Activated T-helper 2 cell treated with anti-CD3 and anti-CD28 coated beads, Interferon-gamma antibody, Interleukin-2, Interleukin-4, amounts not matched to agents 10 μg/mL and 5 μg/mL and 100 μg/mL, durations not matched to agents 14 hours and 24 hours and 36 hours (primary cell): ENCODE measurements at regions not wholly inside any gene's neighbourhood (a gene's known extent, or its start where the extent isn't known, plus 50 kb on each side); places are given as distances from the start of the nearest gene placed in this dataset.

ENCODE experiments used
- DNase-seq: peaks from one replicate; pipeline ENCODE4 v3.0.0; 2021; ENCODE audit warnings: low spot score
- H3K27ac Mint-ChIP-seq: one replicate; pipeline ENCODE4 v1.8.0; 2021; ENCODE audit warnings: mixed read lengths
- H3K27me3 Mint-ChIP-seq: one replicate; pipeline ENCODE4 v1.8.0; 2021; ENCODE audit warnings: low read depth, mixed read lengths
- H3K36me3 Mint-ChIP-seq: one replicate; pipeline ENCODE4 v1.8.0; 2021; ENCODE audit warnings: low read depth, mixed read lengths
- H3K4me1 Mint-ChIP-seq: one replicate; pipeline ENCODE4 v1.8.0; 2021; ENCODE audit warnings: low read depth, mixed read lengths
- H3K4me3 Mint-ChIP-seq: one replicate; pipeline ENCODE4 v1.8.0; 2021; ENCODE audit warnings: low read depth, mild to moderate bottlenecking, moderate library complexity, mixed read lengths
- H3K9me3 Mint-ChIP-seq: one replicate; pipeline ENCODE4 v1.8.0; 2021; ENCODE audit warnings: mixed read lengths
- intact Hi-C: fragments of 100-400 bp; cut with micrococcal nuclease; formaldehyde crosslinking; loops from one replicate; pipeline ENCODE4 v1.15.1; 2023

DNA sequence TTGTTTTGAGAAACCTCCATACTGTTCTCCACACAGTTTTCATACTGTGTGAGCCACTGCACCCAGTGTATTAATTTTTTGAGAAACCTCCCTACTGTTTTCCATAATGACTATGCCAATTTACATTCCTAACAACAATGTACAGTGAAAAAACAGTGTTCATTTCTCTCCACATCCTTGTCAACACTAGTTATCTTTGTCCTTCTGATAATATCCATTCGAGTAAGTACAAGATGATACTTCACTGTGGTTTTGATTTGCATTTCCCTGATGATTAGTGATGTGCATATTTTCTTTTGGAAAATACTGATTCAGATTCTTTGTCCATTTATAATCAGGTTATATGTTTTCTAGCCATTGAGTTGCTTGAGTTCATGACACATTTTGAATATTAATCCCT lies 462.0 kb downstream of the CDH11 start:
- no peak overlapping the region for H3K4me3 Mint-ChIP-seq

DNA sequence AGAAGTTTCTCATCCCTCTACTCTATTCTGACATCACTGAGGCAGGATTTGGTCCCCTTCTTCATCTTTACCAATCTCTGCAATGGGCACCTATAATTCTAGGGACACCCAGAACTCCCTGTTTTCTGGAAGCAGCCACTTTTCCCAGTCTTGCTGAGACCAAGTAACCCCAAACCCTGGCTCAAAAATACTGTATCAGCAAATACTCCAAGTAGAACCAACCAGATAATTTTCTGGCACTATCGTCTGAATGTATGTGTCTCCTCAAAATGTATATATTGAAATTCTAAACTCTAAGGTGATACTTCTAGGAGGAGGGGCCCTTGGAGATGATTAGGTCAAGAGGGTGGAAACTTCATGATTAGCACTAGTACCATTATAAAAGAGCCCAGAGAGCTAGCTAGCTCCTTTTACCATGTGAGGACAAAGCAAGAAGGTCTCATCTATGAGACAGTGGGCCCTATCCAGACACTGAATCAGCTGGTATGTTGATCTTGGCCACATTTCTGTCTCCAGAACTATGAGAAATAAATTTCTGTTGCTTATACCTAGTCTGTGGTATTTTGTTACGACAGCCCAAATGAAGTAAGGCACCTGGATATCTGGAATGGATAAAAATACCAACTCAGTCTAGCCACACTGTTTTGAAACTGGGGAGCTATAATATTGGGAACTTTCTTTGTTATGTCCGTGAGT lies 464.4 kb downstream of the CDH11 start:
- intact Hi-C loops = no loop called here
- Mint-ChIP-seq H3K4me3 (no peak overlapping the region), H3K4me1 (no peaks in the 10 kb centered on the region), H3K9me3 (peaks cover 54% of the 10 kb centered on the region), H3K36me3 (no peaks in the 10 kb centered on the region), H3K27ac (no peak overlapping the region), H3K27me3 (no peaks in the 10 kb centered on the region)
- DNase-seq = no peak

More for the DNA sequence above, 462.0 kb downstream of the CDH11 start:
- no peak for DNase-seq
- intact Hi-C loops = no loop called here
- Mint-ChIP-seq H3K36me3 (no peaks in the 10 kb centered on the region), H3K4me1 (no peaks in the 10 kb centered on the region), H3K27ac (no peak overlapping the region), H3K27me3 (no peaks in the 10 kb centered on the region), H3K9me3 (peaks cover 47% of the 10 kb centered on the region)

DNA sequence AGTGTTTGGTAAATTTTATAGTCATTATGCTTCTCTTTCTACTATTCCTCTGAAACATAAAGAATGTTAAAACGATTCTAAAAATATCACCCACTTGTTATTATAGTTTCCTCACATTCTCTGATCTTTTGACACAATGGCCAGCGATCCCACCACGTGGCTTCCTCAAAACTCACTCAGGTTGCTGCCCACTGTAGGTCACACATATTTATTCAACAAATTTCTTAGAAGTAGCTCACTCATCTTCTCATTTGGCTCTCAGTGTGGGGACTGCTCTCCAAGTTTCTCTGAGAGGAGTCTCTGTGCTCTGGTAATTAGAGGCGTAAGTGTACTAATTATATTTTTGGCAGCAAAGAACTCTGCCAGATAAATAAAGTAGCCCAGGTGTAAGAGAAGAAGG lies 465.4 kb downstream of the CDH11 start:
- no peak for DNase-seq
- H3K27ac Mint-ChIP-seq = no peak overlapping the region
- peaks cover 62% of the 10 kb centered on the region for H3K9me3 Mint-ChIP-seq
- intact Hi-C loops = no loop called here
- H3K4me1 Mint-ChIP-seq = no peaks in the 10 kb centered on the region
- H3K27me3 Mint-ChIP-seq = no peaks in the 10 kb centered on the region
- H3K36me3 Mint-ChIP-seq = no peaks in the 10 kb centered on the region
- no peak overlapping the region for H3K4me3 Mint-ChIP-seq

DNA sequence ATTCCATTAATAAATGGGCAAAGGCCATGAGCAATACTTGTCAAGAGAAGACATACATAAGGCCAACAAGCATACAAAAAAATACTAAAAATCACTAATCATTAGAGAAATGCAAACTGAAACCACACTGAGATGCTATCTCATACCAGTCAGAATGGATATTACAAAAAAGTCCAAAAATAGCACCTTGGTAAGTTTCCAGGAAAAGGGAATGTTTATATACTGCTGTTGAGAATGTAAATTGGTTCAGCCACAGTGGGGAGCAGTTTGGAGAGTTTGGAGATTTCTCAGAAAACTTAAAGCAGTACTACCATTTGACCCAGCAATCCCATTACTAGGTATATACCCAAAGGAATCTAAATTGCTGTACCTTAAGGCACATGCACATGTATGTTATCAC lies 467.7 kb downstream of the CDH11 start:
- no peak for DNase-seq
- Mint-ChIP-seq H3K4me3 (no peak overlapping the region), H3K27me3 (no peaks in the 10 kb centered on the region), H3K27ac (no peak overlapping the region), H3K9me3 (peaks cover 74% of the 10 kb centered on the region), H3K4me1 (no peaks in the 10 kb centered on the region), H3K36me3 (no peaks in the 10 kb centered on the region)
- intact Hi-C loops = no loop called here

DNA sequence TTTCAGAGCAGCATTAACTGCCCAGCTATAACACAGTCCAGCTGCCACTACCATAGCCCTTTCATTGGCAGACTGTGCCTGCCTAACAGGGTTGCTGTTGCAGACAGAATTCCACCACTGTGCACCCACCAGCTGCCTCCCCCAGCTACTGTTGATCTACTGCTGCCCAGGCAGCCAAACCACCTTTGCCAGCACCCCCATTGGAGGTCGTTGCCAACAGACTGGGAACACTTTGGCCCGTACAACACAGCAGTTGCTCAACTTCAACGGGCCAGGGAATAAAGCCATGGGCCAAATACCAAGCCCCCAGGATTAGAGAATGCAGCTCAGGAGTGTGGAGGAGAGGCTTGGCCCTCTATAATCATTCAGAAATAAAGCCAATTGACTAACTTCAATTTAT lies 473.6 kb downstream of the CDH11 start:
- Mint-ChIP-seq H3K4me3 (no peak overlapping the region), H3K36me3 (no peaks in the 10 kb centered on the region), H3K27ac (no peak overlapping the region), H3K27me3 (no peaks in the 10 kb centered on the region), H3K4me1 (no peaks in the 10 kb centered on the region), H3K9me3 (peaks cover 59% of the 10 kb centered on the region)
- intact Hi-C loops = no loop called here
- no peak for DNase-seq

DNA sequence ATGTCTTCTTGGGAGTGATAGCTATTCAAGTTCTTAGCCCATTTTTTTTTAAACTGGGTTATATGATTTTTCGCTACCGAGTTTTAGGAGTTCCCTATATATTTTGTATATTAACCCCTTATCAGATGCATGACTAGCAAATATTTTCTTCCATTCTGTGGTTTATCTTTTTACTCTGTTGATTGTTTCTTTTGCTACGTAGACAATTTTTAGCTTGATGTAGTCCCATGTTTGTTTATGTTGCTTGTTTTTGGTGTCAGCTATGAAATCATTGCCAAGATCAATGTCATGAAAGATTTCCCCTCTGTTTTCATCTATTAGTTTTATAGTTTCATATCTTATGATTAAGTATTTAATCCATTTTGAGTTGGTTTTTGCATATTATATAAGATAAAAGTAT lies 480.5 kb downstream of the CDH11 start:
- H3K27ac Mint-ChIP-seq = no peak overlapping the region
- H3K4me1 Mint-ChIP-seq = no peaks in the 10 kb centered on the region
- H3K4me3 Mint-ChIP-seq = no peak overlapping the region
- no peak for DNase-seq
- H3K36me3 Mint-ChIP-seq = no peaks in the 10 kb centered on the region
- peaks cover 26% of the 10 kb centered on the region for H3K9me3 Mint-ChIP-seq
- intact Hi-C loops = no loop called here
- no peaks in the 10 kb centered on the region for H3K27me3 Mint-ChIP-seq

DNA sequence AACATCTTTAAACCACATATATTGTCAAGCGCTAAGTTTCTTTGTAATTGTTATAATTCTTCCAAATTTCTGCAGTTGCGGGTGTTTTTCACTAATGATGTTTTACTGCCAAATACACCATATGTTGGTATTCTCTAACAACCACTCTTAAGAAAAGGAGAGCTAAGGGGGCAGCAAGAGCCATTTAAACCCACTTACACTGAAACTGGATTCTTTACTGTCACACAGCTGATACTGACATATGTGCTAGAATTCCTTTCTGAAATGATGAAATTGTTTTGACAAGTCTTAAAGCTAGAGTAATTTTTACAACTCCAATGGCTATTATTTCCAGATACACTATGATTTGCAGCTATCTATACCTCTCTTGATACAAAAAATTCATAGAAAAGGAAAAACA lies 483.1 kb downstream of the CDH11 start:
- H3K36me3 Mint-ChIP-seq = no peaks in the 10 kb centered on the region
- no peaks in the 10 kb centered on the region for H3K27me3 Mint-ChIP-seq
- no peak overlapping the region for H3K27ac Mint-ChIP-seq
- no peaks in the 10 kb centered on the region for H3K4me1 Mint-ChIP-seq
- intact Hi-C loops = no loop called here
- no peak for DNase-seq
- no peak overlapping the region for H3K4me3 Mint-ChIP-seq
- H3K9me3 Mint-ChIP-seq = peaks cover 12% of the 10 kb centered on the region

DNA sequence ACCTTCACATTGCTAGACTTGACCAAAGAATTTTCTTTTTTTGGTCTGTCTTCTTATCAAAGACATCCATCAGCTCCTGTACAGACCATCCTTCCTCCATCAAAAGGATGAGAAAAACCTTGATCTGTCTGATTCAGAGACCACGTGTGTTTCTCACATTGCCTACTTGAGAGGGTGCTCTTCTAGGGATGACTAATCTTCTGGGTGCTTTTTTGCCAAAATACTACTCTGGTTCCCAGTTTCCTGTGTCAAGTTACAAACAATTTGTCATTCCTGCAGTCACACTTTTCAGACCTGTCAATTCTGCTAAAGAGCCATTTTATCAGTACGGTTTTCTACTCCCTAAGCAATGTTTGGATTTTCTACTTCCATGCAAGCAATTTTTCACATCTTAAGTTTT lies 492.2 kb downstream of the CDH11 start:
- Mint-ChIP-seq H3K27me3 (no peaks in the 10 kb centered on the region), H3K27ac (no peak overlapping the region), H3K9me3 (peaks cover 34% of the 10 kb centered on the region), H3K4me3 (no peak overlapping the region), H3K36me3 (no peaks in the 10 kb centered on the region), H3K4me1 (no peaks in the 10 kb centered on the region)
- no peak for DNase-seq
- intact Hi-C loops = no loop called here

DNA sequence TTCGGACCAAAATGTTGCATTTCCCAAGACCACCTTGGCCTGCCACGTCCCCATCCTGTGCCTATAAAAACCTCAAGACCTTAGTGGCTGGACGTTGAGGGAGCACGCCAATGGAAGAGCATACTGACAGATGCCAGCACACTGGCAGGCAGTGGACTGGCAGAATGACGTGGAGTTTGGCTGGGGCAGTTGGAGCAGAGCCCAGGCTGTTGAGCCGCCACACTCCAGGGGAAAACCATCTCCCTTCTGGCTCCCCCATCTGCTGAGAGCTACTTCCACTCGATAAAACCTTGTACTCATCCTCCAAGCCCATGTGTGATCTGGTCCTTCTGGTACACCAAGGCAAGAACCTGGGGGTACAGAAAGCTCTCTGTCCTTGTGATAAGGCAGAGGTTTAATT lies 494.1 kb downstream of the CDH11 start:
- Mint-ChIP-seq H3K4me1 (no peaks in the 10 kb centered on the region), H3K27me3 (no peaks in the 10 kb centered on the region), H3K9me3 (peaks cover 28% of the 10 kb centered on the region), H3K36me3 (no peaks in the 10 kb centered on the region), H3K27ac (no peak overlapping the region), H3K4me3 (no peak overlapping the region)
- intact Hi-C loops = no loop called here
- no peak for DNase-seq

DNA sequence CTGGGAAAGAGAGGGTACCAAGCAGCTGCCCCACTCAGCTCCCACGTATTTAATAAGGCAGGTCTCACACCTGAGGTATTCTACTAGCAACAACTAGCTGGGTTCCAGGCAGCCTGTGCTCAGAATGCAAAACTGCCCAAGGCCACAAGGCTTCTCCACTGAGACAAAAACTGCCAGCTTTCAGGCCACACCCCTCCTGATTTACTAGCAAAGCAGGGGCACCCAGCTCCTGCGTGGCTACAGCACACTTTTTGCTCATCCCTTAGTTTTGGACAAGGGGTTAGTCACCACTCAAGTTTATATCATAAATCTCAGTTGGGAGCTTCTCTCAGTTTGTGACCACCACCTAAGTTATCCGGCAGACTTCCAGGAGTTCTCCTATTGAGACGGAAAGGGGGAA lies 494.6 kb downstream of the CDH11 start:
- Mint-ChIP-seq H3K36me3 (no peaks in the 10 kb centered on the region), H3K27ac (no peak overlapping the region), H3K27me3 (no peaks in the 10 kb centered on the region), H3K9me3 (peaks cover 27% of the 10 kb centered on the region), H3K4me1 (no peaks in the 10 kb centered on the region), H3K4me3 (no peak overlapping the region)
- no peak for DNase-seq
- intact Hi-C loops = no loop called here

DNA sequence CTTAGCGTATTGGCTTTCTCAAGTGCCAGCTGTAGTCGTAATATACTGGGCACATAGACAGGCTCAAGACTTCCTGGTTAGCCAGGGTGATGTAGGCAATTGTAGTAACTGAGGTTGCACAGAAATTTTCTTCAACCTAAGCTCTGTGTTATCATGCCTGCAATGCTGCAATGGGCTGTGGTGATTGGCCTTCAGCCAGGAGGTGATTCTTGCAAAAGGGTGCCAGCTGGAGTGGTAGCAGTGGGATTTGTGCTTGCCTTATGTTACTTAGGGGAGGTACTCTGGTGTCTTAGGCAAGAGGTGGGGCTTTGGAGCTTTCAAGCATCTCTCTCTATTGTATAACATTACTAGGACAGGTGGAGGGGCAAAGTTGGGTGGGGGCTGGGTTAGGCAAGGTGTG lies 495.1 kb downstream of the CDH11 start:
- intact Hi-C loops = no loop called here
- H3K4me3 Mint-ChIP-seq = no peak overlapping the region

DNA sequence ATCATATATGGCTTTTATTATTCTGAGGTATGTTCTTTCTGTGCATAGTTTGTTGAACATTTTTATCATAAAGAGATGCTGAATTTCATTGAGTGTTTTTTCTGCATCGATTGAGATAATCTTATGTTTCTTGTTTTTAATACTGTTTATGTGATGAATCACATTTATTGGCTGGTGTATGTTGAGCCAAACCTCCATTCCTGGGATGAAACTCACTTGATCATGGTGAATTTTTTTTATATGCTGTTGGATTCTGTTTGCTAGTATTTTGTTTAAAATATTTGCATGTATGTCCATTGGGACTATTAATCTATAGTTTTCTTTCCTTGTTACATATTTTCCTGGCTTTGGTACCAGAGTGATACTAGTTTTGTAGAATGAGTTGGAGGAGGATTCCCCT lies 500.2 kb downstream of the CDH11 start:
- DNase-seq = no peak
- intact Hi-C loops = loop anchor here (5.0 kb wide), 1 partner anchor 449 kb away; no protein-coding TSS in a partner anchor
- Mint-ChIP-seq H3K9me3 (peaks cover 51% of the 10 kb centered on the region), H3K27ac (no peak overlapping the region), H3K4me1 (no peaks in the 10 kb centered on the region), H3K4me3 (no peak overlapping the region), H3K27me3 (no peaks in the 10 kb centered on the region), H3K36me3 (no peaks in the 10 kb centered on the region)

More for the DNA sequence above, 495.1 kb downstream of the CDH11 start:
- Mint-ChIP-seq H3K27ac (no peak overlapping the region), H3K9me3 (peaks cover 32% of the 10 kb centered on the region), H3K4me1 (no peaks in the 10 kb centered on the region), H3K36me3 (no peaks in the 10 kb centered on the region), H3K27me3 (no peaks in the 10 kb centered on the region)
- DNase-seq = no peak

DNA sequence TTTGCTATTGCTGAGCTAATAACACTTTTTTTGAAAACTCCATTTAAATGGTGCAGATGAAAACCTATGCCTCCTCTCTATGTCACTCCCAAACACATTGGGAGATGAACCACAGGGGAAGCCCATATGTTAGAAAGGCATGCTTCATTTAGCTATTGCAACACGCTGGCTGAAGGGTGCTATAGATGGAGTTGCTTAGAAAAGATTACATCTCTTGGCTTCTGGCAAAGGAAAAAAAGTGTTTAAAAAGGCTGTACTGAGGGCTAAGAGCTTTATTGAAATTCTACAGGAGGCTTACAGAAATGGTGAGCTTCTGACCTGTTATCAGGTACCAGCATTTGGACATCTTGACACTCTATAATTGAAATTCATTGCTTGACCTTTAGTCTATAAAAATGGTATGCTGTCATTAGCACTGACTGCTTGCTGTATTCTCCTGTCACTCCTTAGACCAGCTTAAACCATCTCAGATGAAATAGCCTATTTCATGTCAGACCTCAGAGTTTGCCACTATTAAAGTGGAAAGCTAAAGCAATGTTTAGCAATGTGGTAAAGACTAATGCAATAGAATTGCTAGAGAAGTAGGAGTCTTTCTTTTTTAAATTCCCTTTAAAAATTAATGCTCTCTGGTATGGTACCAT lies 503.9 kb downstream of the CDH11 start:
- Mint-ChIP-seq H3K4me3 (no peak overlapping the region), H3K4me1 (no peaks in the 10 kb centered on the region), H3K27ac (no peak overlapping the region), H3K27me3 (no peaks in the 10 kb centered on the region), H3K9me3 (peaks cover 62% of the 10 kb centered on the region), H3K36me3 (no peaks in the 10 kb centered on the region)
- intact Hi-C loops = no loop called here
- no peak for DNase-seq
